HG03060 (cell line): ENCODE measurements at regions not wholly inside any gene's neighbourhood (a gene's known extent, or its start where the extent isn't known, plus 50 kb on each side); places are given as distances from the start of the nearest gene placed in this dataset.

Experiments
- ATAC-seq: cut with Tn5 transposase; IDR thresholded peaks from one replicate; pipeline ENCODE4 v1.9.1; 2021; ENCODE audit warnings: low read depth, moderate number of reproducible peaks; ENCODE audit not compliant: unreplicated experiment

- no peak for ATAC-seq
Measured at GRCh38 chr16:85541181-85541580, 71.9 kb upstream of the GSE1 start.

GRCh38 chr16:85541619-85541979, 71.5 kb upstream of the GSE1 start:
- ATAC-seq: no peak

- no peak for ATAC-seq
Measured at GRCh38 chr16:85541980-85542900, 70.9 kb upstream of the GSE1 start.

GRCh38 chr16:85543536-85543935, 69.6 kb upstream of the GSE1 start:
- no peak for ATAC-seq

- no peak for ATAC-seq
Measured at GRCh38 chr16:85544016-85544415, 69.1 kb upstream of the GSE1 start.

GRCh38 chr16:85544668-85545067, 68.5 kb upstream of the GSE1 start:
- ATAC-seq: no peak

GRCh38 chr16:85545227-85545818, 67.8 kb upstream of the GSE1 start:
- ATAC-seq: no peak

- ATAC-seq: no peak
Measured at GRCh38 chr16:85546585-85547447, 66.3 kb upstream of the GSE1 start.

GRCh38 chr16:85548375-85548774, 64.7 kb upstream of the GSE1 start:
- ATAC-seq: no peak

GRCh38 chr16:85549766-85550421, 63.2 kb upstream of the GSE1 start:
- no peak for ATAC-seq

GRCh38 chr16:85550422-85550864, 62.7 kb upstream of the GSE1 start:
- ATAC-seq: no peak

GRCh38 chr16:85550953-85551924, 61.9 kb upstream of the GSE1 start:
- ATAC-seq: no peak

- no peak for ATAC-seq
Measured at GRCh38 chr16:85552980-85553435, 60.1 kb upstream of the GSE1 start.

GRCh38 chr16:85553436-85554113, 59.5 kb upstream of the GSE1 start:
- no peak for ATAC-seq

- ATAC-seq: no peak
Measured at GRCh38 chr16:85554114-85554888, 58.8 kb upstream of the GSE1 start.

- ATAC-seq: no peak
Measured at GRCh38 chr16:85554889-85555718, 58.0 kb upstream of the GSE1 start.
